ENCODE measurements at regions not wholly inside any gene's neighbourhood (a gene's known extent, or its start where the extent isn't known, plus 50 kb on each side); places are given as distances from the start of the nearest gene placed in this dataset.
"Not testable (repeated sequence)": the region's sequence is repeated elsewhere in the genome, so short reads cannot be mapped to it uniquely, and the experiment has no call there.

DNA sequence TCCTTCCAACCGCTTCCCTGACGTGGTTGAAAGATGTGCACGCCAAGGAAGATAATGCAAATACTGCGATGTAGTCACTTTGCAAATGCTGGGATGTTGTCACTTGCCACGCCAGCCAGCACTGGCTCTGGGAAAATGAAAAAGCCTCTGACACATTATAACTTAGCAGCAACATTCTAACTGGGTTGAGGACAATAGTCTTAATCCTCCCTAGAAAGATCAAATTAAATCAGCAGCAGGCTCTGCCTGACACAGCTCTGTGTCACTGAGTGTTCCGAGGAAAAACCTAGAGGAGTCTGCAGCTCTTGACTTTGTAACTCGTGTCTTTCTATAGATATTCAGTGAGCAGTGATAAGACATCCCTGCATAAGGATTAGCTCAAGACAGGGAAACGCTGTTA lies 380.1 kb upstream of the FRG1 start:
- TF ChIP-seq POLR2A (IDR thresholded peaks at IDR 0.05; ENCODE audit: low read depth, low read length); POLR2AphosphoS5 (IDR thresholded peaks at IDR 0.05; ENCODE audit: low read depth, low read length); TAF1 (IDR thresholded peaks at IDR 0.05; ENCODE audit: borderline replicate concordance, low read depth, low read length): not testable (repeated sequence)

All from GM12892 (cell line).